ENCODE measurements at regions not wholly inside any gene's neighbourhood (a gene's known extent, or its start where the extent isn't known, plus 50 kb on each side); places are given as distances from the start of the nearest gene placed in this dataset.

DNA sequence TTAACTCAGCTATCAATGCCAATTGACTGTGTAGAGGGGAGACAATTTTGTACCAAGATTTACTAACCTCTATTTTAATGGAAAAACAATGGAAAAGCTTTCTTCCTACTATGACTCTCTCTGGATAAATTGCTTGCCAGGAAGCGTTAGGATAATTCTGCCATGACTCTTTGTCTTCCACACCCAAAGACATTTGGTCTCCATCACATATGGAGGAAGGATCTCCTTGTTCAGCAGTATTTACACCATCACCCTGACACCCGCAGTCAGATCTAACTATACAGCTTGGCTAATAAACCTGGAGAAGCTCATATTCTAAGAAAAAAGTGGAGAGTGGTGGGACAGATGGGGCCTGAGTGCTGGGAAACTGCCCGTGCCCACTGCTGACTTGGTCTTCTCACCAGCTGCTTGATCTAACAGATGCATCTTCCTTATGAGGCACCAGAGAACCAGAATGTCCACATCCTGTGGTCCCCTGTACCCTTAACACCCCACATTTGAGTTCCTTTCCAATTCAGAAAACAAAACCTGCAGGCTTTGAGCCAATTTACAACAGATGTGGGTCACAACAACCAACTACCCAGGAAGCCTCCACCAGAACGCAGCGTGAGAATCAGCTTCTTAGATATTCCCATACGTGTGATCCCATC is 154.0 kb downstream of the DAD1 start:
- TF ChIP-seq, protein P1, sequence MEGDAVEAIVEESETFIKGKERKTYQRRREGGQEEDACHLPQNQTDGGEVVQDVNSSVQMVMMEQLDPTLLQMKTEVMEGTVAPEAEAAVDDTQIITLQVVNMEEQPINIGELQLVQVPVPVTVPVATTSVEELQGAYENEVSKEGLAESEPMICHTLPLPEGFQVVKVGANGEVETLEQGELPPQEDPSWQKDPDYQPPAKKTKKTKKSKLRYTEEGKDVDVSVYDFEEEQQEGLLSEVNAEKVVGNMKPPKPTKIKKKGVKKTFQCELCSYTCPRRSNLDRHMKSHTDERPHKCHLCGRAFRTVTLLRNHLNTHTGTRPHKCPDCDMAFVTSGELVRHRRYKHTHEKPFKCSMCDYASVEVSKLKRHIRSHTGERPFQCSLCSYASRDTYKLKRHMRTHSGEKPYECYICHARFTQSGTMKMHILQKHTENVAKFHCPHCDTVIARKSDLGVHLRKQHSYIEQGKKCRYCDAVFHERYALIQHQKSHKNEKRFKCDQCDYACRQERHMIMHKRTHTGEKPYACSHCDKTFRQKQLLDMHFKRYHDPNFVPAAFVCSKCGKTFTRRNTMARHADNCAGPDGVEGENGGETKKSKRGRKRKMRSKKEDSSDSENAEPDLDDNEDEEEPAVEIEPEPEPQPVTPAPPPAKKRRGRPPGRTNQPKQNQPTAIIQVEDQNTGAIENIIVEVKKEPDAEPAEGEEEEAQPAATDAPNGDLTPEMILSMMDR (IDR thresholded peaks at IDR 0.05; ENCODE audit: low read depth, low read length, missing input control): no peak
- TF ChIP-seq SP1 (IDR thresholded peaks at IDR 0.05) (no peak), RAD21 (IDR thresholded peaks at IDR 0.05) (no peak), JUND (IDR thresholded peaks at IDR 0.05) (no peak), NR2F2 (IDR thresholded peaks at IDR 0.05) (no peak)
- TF ChIP-seq, protein P2, sequence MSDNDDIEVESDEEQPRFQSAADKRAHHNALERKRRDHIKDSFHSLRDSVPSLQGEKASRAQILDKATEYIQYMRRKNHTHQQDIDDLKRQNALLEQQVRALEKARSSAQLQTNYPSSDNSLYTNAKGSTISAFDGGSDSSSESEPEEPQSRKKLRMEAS (IDR thresholded peaks at IDR 0.05): no peak
- TF ChIP-seq, protein P3, sequence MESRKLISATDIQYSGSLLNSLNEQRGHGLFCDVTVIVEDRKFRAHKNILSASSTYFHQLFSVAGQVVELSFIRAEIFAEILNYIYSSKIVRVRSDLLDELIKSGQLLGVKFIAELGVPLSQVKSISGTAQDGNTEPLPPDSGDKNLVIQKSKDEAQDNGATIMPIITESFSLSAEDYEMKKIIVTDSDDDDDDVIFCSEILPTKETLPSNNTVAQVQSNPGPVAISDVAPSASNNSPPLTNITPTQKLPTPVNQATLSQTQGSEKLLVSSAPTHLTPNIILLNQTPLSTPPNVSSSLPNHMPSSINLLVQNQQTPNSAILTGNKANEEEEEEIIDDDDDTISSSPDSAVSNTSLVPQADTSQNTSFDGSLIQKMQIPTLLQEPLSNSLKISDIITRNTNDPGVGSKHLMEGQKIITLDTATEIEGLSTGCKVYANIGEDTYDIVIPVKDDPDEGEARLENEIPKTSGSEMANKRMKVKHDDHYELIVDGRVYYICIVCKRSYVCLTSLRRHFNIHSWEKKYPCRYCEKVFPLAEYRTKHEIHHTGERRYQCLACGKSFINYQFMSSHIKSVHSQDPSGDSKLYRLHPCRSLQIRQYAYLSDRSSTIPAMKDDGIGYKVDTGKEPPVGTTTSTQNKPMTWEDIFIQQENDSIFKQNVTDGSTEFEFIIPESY (IDR thresholded peaks at IDR 0.05): no peak
- TF ChIP-seq, protein P4, sequence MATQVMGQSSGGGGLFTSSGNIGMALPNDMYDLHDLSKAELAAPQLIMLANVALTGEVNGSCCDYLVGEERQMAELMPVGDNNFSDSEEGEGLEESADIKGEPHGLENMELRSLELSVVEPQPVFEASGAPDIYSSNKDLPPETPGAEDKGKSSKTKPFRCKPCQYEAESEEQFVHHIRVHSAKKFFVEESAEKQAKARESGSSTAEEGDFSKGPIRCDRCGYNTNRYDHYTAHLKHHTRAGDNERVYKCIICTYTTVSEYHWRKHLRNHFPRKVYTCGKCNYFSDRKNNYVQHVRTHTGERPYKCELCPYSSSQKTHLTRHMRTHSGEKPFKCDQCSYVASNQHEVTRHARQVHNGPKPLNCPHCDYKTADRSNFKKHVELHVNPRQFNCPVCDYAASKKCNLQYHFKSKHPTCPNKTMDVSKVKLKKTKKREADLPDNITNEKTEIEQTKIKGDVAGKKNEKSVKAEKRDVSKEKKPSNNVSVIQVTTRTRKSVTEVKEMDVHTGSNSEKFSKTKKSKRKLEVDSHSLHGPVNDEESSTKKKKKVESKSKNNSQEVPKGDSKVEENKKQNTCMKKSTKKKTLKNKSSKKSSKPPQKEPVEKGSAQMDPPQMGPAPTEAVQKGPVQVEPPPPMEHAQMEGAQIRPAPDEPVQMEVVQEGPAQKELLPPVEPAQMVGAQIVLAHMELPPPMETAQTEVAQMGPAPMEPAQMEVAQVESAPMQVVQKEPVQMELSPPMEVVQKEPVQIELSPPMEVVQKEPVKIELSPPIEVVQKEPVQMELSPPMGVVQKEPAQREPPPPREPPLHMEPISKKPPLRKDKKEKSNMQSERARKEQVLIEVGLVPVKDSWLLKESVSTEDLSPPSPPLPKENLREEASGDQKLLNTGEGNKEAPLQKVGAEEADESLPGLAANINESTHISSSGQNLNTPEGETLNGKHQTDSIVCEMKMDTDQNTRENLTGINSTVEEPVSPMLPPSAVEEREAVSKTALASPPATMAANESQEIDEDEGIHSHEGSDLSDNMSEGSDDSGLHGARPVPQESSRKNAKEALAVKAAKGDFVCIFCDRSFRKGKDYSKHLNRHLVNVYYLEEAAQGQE (IDR thresholded peaks at IDR 0.05): no peak

All from liver (tissue), 3 donors.